GM21529 (cell line): ENCODE measurements at regions not wholly inside any gene's neighbourhood (a gene's known extent, or its start where the extent isn't known, plus 50 kb on each side); places are given as distances from the start of the nearest gene placed in this dataset.
"Not testable (repeated sequence)": the region's sequence is repeated elsewhere in the genome, so short reads cannot be mapped to it uniquely, and the experiment has no call there.

ENCODE experiments used
- ATAC-seq: cut with Tn5 transposase; IDR thresholded peaks from one replicate; pipeline ENCODE4 v1.9.1; 2021; ENCODE audit not compliant: unreplicated experiment

GRCh38 chr15:20309966-20310365 lies 231.6 kb downstream of the GOLGA6L6 start:
- ATAC-seq, result not testable (repeated sequence)

- not testable (repeated sequence) for ATAC-seq
These were observed 232.2 kb downstream of the GOLGA6L6 start for GRCh38 chr15:20309395-20309794.

GRCh38 chr15:20308027-20308690 lies 233.4 kb downstream of the GOLGA6L6 start:
- not testable (repeated sequence) for ATAC-seq

- not testable (repeated sequence) for ATAC-seq
These were observed 234.5 kb downstream of the GOLGA6L6 start for GRCh38 chr15:20307137-20307536.

- not testable (repeated sequence) for ATAC-seq
These were observed 235.0 kb downstream of the GOLGA6L6 start for GRCh38 chr15:20306497-20307106.

DNA sequence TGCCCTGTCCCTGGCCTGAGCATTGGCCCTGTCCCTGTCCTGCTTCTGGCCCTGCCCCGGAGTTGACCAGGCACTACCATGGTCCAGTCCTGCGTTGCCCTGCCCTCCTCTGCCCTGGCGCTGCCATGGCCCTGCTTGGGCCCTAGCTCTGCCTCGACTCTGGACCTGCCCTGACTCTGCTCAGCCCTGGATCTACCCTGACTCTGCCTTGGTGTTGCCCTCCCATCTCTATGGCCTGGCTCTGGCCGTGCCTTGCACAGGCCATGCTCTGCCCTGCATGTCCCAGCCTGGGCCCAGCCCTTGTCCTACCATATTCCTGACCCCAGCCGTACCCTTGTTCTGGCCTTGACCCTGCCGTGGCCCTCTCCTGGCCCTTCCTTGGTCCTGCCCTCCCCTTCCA lies 235.7 kb downstream of the GOLGA6L6 start:
- not testable (repeated sequence) for ATAC-seq

DNA sequence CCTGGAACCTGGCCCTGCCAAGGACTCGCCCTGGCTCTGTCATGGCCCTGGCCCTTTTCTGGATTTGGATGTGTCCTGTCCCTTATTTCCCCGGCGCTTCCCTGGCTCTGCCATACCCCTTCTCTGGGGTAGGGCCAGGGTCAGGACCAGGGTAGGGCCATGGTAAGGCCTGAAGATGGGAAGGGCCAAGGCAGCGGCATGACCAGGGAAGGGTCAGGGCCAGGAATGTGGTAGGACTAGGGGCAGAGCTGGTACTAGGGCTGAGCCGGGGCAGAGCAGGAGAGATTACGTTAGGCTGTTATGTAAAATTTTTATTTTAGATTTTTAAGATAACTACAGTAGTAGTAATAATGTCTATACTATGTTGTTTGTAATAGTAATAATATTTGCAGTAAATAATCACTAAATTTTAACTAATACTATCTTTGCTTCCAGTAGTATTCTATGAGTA lies 236.6 kb downstream of the GOLGA6L6 start:
- ATAC-seq, result not testable (repeated sequence)

DNA sequence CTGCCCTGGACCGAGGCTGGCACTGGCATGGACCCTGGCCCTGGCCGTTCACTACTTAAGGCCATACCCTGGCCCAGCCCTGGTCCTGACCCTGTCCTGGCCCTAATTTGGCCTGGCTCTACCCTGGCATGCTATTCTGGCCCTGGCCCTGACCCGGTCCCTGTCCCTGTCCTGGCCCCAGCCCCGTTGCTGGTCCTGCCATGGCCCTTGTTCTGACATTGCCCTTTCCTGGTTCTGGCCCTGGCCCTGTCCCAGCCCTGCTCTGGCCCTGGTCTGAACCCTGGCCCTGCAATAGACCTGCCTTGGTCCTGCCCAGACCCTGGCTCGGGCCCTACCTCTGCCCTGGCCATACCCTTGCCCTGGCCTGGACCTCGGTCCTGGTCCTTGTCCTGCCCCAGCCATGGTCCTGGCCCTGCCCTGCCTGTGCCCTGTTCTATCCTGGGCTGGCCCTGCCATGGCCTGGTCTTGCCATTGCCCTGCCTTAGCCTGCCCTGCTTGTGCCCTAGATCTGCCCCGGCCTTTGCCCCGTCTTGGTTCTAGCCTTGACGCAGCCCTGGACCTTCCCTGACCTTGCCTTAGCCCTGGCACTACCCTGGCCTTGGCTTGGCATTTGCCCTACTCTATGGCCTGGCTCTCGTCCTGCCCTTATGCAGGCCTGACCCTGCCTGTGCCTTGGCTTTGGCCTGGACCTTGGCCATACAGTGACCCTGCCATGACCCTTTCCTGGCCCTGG lies 237.2 kb downstream of the GOLGA6L6 start:
- ATAC-seq, result not testable (repeated sequence)

- ATAC-seq, result not testable (repeated sequence)
These were observed 238.1 kb downstream of the GOLGA6L6 start for GRCh38 chr15:20303248-20304171.

DNA sequence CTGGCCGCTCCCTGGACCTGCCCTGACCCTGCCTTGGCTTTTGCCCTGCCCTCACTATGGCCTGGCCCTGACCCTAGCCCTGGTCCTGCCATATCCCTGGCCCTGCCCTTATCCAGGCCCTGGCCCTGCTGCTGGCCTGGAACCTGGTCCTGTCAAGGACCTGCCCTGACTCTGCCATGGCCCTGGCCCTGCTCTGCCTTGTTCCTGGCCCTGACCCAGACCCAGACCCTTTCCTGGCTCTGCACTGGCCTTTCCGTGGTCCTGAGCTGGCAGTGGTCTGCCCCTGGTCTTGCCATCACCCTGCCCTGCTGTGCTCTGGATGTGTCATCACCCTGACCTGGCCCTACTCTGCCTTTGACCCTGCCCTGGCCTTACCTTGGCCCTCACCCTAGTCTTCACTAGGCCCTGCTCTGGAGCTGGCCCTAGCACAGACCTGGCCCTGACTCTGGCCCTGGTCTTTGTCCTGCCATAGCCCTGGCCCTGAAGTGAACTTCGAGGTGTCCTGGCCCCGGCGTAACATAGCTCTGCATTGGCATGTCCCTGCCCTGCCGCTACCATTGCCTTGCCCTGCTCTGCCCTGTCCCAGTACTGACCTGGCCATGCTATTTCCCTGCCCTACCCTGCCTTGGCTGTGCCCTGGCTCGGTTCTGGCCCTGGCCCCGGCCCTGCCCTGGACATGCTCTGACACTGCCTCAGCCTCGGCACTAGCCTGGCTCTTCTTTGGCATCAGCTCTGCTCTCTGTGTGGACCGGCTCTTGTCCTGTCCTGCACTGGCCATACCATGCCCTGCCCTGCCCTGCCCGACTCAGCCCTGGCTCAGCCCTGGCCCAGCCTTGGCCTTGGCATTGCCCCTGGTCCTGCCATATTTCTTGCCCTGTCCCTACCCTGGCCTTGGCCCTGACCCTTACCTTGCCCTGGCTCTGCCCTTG lies 239.2 kb downstream of the GOLGA6L6 start:
- ATAC-seq, result not testable (repeated sequence)

- not testable (repeated sequence) for ATAC-seq
These were observed 240.0 kb downstream of the GOLGA6L6 start for GRCh38 chr15:20301471-20302081.

GRCh38 chr15:20301041-20301390 lies 240.6 kb downstream of the GOLGA6L6 start:
- not testable (repeated sequence) for ATAC-seq

DNA sequence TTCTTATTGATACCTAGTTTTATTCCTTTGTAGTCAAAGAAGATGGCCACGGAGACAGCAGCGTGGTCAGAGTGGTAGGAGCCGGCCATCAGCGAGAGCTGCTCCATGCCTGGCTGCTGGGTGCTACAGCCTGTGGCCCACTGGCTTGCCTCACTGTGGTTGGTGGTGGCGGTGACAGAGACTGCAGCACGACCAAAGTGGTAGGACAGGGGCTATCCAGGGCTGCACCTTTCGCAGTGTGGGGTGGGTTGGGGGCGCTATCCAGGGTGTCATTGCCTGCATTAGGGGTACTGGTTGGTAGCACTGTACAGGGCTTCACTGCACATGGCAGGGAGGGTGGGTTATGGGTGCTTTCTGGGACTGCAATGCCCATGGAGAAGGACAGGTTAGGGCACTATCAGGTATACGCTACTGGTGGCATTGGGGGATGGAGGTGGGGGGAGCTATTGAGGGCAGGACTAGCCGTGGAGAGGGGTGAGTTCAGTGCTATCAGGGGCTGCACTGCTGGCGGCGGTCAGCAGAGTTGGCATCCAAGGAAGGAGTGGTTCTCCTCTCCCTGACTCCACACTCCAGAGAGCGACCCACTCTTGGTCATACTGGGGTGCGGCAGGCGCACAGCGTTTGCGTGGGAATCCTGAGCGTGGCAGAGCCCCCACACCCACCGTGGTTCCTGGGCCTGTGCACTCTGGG lies 241.1 kb downstream of the GOLGA6L6 start:
- ATAC-seq, result not testable (repeated sequence)

- ATAC-seq, result not testable (repeated sequence)
These were observed 243.9 kb downstream of the GOLGA6L6 start for GRCh38 chr15:20297603-20298123.

- not testable (repeated sequence) for ATAC-seq
These were observed 245.3 kb downstream of the GOLGA6L6 start for GRCh38 chr15:20296261-20296660.

GRCh38 chr15:20295238-20295811 lies 246.3 kb downstream of the GOLGA6L6 start:
- ATAC-seq, result no peak

- ATAC-seq, result no peak
These were observed 246.9 kb downstream of the GOLGA6L6 start for GRCh38 chr15:20294651-20295237.
